NCI-H187 (cell line): ENCODE measurements at regions not wholly inside any gene's neighbourhood (a gene's known extent, or its start where the extent isn't known, plus 50 kb on each side); places are given as distances from the start of the nearest gene placed in this dataset.

Experiments
- DNase-seq, 2 experiments: peaks; one replicate each; lab custom pipeline; 2025; lab: John Stamatoyannopoulos, UW

DNA sequence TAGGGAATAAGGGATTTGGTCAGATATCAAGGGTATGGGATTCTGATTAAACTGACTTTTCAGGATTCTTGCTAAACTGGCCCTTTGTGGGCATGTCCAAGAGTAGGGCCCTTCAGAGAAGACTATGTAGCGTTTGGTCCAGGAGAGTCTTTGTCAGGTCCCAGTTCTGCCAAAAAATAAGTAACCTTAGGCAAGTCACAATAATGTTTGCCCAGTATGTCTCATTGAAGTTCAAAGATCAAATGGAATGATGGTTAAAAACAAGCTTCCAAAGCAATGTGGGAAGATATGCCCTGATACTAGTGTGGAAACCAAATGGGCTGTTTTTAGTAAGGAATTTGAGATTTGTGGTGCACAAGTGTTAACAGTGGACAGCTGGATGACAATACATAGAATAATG lies 454.4 kb downstream of the WDR72 start:
- DNase-seq: no peak

DNA sequence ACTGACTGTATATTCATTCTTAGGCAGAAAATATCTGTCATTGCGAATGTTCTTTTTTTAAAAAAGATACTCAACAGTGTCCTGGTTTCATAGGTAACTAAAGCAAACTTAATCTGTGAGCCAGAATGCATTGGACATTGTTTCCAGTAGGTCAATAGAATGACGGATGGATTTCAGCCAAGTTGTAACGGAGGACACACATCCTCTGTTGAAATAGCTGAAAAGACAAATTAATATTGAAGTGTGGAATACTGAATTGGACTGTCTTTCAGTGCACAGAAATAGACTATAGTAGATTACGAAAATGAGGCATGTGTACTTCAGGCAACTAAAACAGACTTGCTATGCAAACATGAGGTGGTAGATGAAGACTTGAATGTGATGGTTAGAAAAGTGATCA lies 461.6 kb downstream of the WDR72 start:
- no peak for DNase-seq

- DNase-seq: no peak
These were observed 462.9 kb downstream of the WDR72 start for GRCh38 chr15:53296603-53297002.

GRCh38 chr15:53295574-53295973 lies 463.9 kb downstream of the WDR72 start:
- no peak for DNase-seq

- no peak for DNase-seq
These were observed 470.9 kb downstream of the WDR72 start for GRCh38 chr15:53288542-53288941.

GRCh38 chr15:53274630-53275029 lies 484.5 kb upstream of the ONECUT1 start:
- DNase-seq: no peak

GRCh38 chr15:53272116-53272515 lies 482.0 kb upstream of the ONECUT1 start:
- DNase-seq: no peak

- no peak for DNase-seq
These were observed 476.0 kb upstream of the ONECUT1 start for GRCh38 chr15:53266176-53266575.

DNA sequence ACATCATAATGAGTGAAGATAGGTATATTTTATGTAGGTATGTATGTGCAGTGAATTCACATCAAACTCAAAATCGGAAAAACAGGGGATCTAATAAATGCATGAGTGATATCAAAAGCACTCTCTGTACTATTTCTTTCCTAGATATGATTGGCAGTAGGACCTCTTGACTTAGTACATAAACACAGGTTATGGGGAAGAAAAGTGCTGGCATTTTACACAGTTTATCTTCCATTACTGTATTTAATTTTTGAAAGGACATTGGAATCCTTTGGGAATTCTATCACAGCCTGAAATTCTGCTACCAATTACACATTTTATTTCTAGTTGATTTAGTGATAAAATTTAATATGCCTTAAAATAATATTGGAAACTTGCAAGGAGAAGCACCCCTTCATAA lies 470.5 kb upstream of the ONECUT1 start:
- no peak for DNase-seq

DNA sequence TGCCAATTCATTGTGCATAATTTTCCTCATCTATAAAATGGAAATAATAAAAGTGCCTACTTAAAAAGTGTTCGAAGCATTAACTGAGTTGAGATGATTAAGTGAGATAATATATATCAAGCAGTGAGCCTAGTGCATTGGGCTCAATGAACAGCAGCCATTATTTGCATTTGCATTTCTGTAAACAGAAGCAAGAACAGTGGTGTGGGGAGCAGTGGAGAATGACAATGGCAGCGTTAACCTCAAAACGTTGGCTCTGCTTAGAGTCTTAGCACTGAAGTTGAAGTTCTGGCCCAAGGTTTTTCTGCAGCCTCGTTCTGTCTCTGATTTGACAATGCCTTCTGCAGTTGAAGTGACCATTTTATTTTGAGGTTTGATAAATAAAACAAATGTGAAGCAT lies 466.3 kb upstream of the ONECUT1 start:
- DNase-seq: no peak

- DNase-seq: no peak
These were observed 465.9 kb upstream of the ONECUT1 start for GRCh38 chr15:53256043-53256442.

- peak in 1 of 2 experiments; percentile 2 for DNase-seq
These were observed 461.9 kb upstream of the ONECUT1 start for GRCh38 chr15:53251996-53252395.

- DNase-seq: no peak
These were observed 461.4 kb upstream of the ONECUT1 start for GRCh38 chr15:53251523-53251922.

DNA sequence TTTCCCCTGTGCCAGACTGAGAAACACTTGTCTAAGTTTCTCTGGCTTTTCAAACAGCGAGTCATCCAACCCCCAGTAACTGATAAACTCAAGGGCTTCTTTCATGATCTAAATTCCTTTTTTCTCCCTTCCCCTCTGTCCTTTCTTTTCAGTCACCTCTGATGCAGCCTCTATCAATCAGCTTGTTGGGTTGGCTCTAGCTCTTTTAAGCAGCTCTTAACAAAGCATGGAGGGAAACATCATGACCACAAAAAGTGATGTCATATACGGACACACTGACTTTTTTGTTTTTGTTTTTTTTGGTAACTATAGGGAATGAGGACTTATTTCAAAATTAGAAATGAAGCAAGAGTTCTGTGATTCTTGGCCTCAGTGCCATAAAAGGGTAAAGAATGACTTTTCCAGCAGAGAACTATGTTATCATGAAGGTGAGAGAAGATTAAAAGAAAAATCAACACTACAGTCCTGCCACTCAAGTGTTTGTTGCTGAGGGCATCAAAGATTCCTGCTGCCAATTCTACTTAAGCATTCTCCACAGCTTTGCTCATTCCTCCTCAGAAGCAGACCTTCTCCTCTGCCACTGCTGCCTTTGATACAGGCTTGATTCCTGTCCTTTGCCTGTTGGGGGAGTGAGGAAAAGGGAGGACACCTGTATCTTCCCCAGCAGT lies 457.0 kb upstream of the ONECUT1 start:
- DNase-seq: no peak

DNA sequence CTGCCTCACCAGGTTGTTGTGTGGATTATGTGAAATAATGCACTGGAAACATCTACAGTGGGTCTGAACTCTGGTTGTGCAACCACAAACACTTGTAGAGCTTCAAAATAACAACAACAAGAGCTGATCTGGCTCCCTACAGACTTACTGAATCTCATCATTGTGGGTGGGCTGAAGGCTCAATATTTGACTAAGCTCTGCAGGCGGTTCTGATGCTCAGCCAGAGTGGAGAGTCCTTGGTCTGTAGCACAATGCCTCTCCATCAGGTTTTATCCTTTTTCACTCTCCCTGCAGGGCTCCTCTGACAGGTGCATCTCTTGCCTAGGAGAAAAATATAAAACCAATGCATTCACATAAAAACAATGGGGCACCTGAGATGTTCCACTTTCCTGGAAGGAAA lies 456.3 kb upstream of the ONECUT1 start:
- no peak for DNase-seq

DNA sequence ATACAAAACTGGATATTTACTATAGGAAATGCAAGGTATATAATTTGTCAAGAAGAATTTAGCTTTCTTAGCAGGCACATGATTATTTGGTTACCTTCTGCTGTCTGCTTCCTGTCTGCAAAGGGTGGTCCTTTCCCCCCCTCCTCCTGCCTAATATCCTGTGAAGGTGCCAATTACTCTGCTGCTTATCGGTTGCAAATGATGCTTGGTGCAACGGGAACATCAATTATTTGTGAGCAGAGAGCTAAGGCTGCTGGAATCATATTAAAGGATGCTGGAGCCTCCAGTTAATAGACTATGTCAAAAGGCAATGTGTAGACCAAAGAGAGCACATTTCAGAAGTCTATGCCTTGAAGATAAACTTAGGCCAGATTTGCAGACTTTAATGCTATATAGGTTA lies 443.7 kb upstream of the ONECUT1 start:
- no peak for DNase-seq

GRCh38 chr15:53230473-53230872 lies 440.3 kb upstream of the ONECUT1 start:
- no peak for DNase-seq

GRCh38 chr15:53226559-53226958 lies 436.4 kb upstream of the ONECUT1 start:
- DNase-seq: no peak

DNA sequence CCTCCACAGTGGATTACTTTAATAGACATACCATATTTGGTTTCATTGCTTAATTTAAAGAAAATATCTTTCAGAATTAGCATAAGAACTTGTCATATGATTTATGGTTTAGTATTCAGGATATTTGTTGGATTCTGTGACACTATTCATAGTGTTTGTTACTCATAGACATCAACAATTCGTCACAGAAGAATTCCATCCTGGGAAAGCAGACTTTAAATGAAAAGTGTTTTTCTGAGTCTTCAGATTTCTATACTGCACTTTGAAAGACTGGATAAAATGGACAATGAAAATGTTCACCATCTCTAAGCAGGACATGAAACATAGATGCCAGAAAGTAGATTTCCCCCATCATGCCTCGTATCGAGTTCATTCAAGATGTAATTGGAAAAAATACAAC lies 435.6 kb upstream of the ONECUT1 start:
- no peak for DNase-seq

GRCh38 chr15:53224371-53224770 lies 434.2 kb upstream of the ONECUT1 start:
- DNase-seq: no peak

DNA sequence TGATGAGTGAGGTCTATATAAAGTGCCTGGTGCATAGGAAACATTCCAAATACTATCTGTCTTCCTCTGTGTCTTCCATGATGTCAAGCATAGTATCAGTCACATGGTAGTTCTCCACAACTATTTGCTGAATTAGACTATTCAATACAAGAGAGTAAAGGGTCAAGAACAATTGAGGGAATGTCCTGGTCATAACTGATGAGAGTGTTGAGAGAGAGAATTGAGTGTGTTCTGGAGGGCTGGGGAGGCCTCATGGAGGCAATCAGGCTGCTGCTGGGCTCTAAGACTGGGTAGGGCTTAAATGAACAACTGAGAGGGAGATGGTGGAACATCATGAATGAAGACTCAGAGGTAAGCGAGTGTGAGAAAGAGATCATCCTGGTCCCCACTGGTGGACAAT lies 433.7 kb upstream of the ONECUT1 start:
- no peak for DNase-seq

DNA sequence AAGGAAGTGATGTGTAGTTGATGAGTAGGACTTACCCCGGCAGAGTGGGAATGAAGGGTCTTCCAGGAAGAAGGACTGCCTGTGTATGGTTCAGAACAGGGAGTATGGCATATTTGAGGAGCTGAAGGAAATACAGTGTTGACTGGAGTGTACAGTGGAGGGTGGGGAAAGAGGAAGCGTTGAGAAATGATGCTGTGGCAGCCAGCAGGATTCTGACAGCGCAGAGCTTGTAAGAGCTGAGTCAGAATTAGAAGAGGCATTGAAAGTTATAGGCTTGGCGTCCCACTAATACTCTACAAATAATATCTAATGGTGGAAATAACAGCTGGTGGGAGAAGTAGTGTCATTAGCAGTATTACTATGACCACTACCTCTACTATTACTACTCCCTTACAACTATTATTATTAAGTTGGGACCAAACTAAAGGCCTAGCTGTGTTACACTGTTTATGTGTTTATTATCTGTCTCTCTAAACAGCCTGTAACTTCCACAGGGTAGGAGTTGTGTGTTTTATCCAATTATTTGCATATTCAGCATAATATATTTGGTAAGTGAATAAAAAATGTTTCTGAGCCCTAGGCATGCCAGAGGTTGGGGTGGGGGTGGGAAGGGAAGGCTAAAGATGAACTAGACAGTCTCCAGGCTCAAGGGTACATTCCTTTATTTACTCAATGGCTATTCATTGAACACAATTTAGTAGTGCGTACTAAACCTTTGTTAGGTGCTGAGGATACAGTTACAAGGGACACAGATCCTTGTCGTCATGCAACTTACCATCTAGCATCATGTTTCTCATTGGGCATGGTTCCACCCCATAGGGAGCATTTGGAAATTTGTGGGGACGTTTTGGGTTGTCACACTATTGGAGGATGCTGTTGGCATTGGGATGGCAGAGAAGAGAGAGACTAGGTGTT lies 428.8 kb upstream of the ONECUT1 start:
- no peak for DNase-seq

GRCh38 chr15:53216036-53216435 lies 425.9 kb upstream of the ONECUT1 start:
- no peak for DNase-seq

- no peak for DNase-seq
These were observed 423.2 kb upstream of the ONECUT1 start for GRCh38 chr15:53213336-53213735.
